T-helper 1 cell treated with Interleukin-12 subunit alpha and Interleukin-12 subunit beta and Interleukin-4 antibody, amounts not matched to agents 30 ng/mL and 1 ng/mL, for 36 hours (primary cell): ENCODE measurements at regions not wholly inside any gene's neighbourhood (a gene's known extent, or its start where the extent isn't known, plus 50 kb on each side); places are given as distances from the start of the nearest gene placed in this dataset.

Experiments
- intact Hi-C: fragments of 100-400 bp; cut with micrococcal nuclease; formaldehyde crosslinking; loops from one replicate; pipeline ENCODE4 v1.15.1; 2024

DNA sequence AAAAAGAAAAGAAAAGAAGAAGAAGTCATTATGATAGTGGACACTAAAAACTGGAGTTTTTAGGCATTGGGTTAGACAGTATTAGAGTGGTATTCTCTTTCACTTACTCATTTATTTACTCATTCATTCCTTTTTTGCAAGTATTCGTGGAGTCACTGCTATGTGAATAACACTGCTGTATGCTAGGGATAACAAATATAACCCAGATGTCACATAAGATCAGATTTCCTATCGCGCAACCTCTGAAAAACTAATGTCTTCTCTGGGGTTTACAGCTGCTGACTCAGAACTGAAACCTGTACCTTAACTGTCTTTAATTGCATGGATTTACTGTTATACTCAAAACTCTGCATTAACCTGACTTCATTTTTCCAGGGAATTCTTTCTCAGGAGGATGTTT, 353.7 kb downstream of the LRIG3 start:
- intact Hi-C loops, result no loop called here

DNA sequence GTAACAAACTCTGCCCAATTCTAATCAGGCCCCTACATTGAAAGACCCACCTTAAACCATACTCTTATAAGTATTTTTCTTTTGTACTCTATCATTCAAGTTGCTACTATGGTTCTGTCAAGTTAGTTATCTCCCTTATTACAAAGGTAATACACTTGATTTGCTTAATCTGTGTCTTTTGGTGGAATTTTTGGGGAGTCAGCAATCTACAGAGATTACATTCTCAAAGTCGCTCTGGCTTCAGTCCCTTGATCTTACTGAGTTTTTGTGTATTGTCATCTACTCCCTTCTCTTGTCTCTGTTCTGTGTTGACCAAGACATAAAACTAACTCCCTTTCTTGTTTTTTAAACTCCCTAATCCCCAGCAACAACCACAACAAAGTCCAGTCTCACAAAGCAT, 353.1 kb downstream of the LRIG3 start:
- intact Hi-C loops, result no loop called here

DNA sequence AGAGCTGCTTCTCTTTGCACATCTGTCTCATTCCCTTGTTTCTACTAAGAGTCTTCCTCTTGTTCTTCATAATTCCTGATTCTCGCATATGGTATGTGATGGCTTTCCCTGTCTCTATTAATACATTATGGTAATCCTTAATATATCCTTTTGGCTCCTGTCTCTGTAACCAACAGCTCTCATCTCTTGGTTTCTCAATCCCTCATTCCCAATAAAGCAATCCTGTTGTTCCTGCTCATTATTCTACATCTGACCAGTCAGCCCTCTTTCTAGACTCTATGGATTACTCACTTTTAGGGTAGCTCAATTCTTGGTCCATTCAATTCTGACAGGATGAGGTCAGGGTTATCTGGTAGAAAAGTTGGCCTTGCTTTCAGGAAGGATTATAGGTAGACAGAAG, 349.9 kb downstream of the LRIG3 start:
- intact Hi-C loops, result no loop called here

DNA sequence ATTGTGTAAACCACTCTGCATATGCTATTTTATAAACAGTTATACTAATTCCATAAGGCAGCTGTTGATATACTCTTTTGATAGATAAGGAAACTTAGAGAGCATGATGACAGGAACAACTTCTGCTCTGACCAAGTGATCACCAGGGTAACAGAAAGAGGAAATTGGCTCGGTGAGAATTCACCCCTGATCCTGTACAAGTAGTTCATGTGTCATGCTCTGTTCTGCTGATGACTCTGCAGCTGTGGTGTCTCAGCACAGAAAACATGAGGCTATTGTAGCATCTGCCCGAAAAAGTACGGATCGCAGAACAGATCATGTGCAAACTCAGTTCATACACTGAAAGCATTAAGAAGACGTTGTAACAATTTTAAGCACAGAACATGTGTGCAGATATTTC, 345.0 kb downstream of the LRIG3 start:
- intact Hi-C loops, result no loop called here

DNA sequence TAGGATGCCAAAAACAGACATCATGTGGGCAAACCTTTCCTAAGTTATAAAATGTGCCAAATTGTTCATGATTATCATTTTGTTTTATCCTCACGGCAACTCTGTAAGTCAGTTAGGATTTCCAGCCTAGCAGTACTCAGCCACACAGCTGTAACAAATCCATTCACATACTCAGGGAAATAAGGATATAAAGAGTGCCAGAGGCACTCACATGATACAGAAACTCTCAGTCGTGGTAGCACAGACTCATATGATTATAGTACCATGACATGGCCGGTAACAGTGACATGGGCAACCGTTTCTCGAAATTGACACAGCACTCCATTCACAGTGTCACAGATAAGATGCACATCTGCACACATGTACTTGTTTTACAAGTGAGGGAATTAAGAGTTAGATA, 344.2 kb downstream of the LRIG3 start:
- intact Hi-C loops, result no loop called here

DNA sequence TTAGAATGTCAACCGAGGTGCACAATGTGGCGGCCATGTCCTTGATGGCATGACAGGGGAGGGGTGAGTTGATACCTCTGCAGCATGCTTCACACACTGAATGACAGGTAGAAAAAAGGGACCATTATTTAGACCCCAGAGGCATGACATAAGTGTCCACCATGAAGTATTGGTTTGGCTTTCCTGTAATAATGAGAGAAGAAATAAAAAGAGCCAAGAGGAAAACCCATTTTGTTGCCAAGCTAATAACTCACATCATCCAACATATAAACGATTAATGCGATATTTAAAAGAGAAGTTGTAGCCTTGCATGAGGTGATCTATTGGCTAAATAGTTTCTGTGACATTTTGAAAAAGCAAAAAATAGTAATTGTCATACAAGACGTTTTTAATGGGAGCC, 343.4 kb downstream of the LRIG3 start:
- intact Hi-C loops, result no loop called here

DNA sequence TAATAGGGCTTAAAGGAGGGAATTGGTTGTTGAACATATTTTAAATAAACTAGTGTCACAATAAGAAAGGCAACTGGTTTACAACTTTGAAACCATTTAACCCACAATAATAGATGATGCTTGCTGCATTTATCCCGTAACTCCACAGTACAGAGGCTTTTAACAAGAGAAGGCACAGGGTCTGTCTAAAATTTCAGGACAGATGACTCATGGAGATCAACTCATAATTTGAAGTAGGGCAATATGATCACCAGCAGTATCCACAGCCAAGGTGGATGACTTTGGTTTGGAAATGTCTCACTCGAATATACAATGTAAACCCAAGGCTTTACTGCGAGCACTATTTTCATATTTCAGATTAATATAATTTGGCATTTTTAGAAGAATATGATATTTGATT, 340.2 kb downstream of the LRIG3 start:
- intact Hi-C loops, result no loop called here

DNA sequence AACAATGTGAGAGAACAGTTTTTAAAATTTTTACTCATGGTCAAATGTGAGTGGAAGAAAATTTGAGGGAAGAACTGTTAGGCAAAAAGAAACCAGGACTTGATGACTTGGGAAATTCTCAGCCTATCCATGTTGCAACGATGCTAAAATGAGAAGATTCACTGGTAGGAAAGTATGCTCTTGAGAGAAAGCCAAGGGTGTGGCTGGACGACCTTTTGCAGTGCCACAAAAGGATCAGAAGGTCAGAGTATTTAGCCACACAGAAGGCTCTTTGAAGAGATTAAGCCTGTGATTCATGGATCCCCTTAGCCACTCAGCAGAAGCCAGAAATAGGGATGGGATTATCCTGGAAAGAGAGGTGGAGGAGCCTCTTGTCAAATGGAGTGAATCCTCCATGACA, 336.8 kb downstream of the LRIG3 start:
- intact Hi-C loops, result no loop called here

DNA sequence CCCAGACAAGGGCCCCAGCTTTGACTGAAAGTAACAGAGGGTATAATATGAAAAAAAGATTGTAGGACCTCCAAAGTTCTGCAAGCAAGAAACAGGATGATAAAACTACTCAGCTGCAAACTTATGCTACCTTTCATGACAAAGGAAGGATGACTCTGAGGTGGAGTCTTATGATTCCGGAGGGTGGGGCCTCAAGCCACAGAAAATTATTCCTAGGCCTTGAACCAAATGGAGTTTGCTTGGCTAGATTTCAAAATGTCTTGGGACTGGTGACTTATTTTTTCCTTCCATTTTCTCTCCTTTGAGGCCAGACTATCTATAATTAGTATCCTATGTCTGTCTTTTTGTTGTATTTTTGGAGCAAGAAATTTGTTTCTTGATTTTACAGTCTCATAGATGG, 336.4 kb downstream of the LRIG3 start:
- intact Hi-C loops, result no loop called here

DNA sequence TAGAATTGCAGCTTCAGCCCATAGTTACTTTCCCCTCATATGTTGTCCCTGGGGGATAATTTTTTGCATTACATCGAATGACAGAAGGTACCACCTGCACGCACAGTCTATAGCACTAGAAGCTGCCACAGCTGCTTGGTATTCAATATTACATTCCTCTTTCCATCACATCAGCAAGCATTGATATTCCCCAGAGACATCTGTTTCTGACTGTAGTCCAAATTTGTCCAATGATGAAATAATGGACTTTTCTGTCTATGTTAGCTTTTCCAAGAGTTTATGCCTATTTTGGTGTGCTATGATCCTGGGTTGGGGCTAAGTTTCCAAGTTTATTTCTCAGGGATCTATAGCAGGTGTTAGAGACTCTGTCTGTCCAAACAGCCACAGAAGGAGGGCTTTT, 335.4 kb downstream of the LRIG3 start:
- intact Hi-C loops, result no loop called here

DNA sequence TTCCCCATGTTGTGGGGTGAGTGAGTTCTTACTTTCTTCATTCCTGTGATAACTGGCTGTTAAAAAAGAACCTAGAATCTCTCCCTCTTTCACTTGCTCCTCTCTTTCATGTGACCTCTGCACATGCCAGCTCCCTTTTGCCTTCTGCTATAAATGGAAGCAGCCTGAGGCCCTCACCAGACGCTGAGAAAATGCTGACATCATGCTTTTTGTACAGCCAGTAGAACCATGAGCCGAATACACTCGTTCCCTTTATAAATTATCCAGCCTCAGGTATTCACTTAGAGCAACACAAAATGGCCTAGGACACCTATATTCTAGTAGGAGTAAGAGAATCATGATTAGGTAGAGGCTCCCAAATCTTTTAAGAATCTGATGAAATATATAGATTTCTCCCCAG, 333.5 kb downstream of the LRIG3 start:
- intact Hi-C loops, result no loop called here

DNA sequence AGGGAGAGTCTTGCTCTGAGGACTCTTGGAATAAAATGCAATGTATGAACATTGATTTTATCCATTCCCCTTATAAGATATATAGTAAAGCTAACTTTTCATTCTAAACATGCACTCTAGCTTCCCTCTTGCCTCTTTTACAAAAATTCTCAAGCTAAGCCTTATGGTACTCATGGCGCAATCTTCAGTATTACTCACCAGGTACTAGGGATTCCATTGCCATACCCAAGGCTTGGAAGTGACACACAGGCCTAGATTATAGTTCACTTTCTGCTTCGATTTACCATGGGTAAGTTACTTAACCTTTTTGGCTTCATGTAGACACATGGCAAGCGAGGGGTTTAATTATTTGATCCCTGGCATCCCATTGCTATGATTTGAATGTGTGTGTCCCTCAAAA, 331.5 kb downstream of the LRIG3 start:
- intact Hi-C loops, result no loop called here

DNA sequence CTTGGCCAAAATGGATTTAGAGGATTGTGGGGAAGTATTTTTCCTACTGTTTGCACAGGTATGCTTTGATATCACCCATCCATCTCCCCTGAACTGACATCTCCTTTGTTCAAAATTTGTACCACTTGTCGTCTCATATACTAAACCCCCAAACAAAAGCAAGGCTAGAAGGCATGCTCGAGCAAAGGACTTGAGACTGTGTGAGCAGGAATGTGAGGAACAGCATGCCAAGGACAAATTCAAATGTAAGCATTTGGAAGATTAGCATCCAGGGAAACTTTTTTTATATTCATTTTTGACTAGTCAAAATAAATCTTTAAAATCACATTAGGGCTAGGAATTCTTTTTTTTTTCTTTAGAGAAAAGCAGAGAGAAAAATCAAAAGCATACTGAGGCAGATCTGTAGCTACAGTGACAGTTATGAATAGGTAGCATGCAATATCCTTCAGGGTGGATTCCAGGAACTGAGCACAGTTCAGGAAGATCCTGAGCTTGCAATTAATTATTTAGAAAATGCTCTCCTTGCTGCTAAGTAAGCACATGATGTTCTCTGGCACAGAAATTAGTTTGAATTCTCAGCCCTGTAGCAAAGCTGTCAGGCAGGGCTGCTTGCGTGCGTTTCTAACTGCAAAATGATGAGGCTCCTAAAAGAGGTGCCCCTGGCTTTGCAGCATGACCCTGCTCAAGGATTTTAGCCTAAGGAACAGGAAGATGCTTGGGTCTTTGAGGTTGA, 327.7 kb downstream of the LRIG3 start:
- intact Hi-C loops, result no loop called here

DNA sequence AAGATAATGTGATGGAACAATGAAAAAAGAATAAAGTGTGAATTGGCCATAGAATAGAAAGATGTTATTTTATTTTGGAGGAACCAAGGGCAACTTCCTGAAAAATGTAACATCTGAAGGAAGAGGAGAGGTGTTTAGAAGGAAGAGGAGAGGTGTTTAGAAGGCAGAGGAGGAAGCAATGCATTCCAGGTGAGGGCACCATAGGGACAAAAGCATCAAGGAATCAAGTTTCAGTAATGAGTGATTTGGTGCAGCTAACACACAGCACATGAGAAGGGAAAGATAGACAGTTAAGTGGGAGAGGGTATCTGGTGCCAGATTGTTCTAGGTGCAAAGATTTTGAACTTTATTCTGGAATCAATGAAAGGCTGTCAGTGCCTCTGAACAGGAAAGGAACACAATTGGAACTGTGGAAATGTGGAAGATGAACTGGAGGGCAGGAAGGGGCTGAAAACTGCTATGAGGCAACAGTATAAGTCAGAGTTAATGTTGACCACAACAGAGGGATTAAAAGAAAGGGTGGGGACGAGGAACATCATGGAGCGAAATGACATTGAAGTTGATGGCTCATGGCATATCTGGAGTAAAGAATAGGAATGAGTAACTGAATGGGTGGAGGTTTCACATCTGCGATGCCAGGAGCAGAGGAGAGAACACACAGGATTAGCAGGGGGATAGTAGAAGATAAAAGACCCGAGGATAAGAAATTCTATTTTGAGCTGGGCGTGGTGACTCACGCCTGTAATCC, 326.6 kb downstream of the LRIG3 start:
- intact Hi-C loops, result no loop called here

DNA sequence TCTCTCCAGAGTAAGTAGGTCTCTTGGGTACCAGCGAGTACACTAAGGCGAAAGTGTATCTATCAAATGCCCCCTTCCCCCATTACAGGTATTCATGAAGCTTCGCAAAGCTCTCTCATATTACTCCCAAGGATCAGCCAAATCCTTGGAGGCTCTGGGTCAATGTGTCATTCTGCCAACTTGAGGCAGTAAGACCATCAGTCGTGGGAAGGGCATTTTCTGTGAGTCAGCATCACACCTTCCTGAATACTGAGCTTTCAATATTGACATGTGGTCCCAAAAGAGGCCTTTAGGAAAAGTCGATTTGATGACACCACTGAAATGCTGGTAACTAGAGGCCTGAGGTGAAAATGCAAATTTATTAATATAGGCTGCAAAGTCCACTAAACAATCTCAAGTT, 323.9 kb downstream of the LRIG3 start:
- intact Hi-C loops, result no loop called here

DNA sequence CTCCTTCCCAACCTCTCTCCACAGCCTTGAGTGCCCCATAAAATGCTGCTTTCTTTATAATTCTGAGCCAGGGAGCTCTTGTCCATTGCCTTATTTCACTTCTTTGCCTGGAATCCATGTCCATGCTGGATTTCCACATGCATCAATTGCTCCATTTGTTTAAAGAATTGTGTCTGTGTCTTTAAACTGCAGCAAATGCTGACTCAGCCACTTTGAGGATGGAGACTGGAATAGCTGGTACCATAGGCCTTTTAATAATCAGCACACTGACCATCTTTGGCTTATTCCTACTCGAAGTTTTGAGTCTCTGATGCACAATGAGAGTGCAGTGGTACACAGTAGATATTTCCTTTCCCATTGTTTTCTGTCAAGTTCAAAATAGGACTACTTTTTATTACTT, 318.8 kb downstream of the LRIG3 start:
- intact Hi-C loops, result no loop called here

DNA sequence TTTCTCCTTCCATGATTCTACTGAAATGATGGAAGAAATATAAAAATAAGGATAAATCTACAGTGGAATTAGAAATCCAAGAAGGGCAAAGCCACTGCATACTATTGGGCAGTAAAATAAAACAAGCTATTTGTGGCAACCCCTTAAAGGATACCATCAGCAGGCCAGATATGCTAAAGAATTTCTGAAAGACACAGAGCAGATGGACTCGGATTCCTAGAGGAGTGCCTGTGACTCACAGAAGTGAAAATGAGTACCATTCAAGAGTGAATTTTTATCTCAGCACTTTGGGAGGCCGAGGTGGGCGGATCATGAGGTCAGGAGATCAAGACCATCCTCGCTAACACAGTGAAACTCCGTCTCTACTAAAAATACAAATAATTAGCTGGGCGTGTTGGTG, 318.1 kb downstream of the LRIG3 start:
- intact Hi-C loops, result no loop called here

DNA sequence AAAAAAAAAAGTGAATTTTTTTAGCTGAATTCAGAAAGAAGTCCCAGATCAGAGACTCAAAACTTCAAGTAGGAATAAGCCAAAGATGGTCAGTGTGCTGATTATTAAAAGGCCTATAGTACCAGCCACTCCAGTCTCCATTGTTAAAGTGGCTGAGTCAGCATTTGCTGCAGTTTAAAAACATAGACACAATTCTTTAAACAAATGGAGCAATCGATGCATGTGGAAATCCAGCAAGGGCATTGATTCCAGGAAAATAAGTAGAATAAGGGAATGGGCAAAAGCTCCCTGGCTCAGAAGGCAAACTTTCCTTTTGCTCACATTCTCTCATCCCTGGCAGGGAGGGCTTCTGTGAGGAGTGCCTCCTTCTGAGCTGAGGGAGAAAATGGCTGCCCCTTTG, 317.6 kb downstream of the LRIG3 start:
- intact Hi-C loops, result no loop called here

DNA sequence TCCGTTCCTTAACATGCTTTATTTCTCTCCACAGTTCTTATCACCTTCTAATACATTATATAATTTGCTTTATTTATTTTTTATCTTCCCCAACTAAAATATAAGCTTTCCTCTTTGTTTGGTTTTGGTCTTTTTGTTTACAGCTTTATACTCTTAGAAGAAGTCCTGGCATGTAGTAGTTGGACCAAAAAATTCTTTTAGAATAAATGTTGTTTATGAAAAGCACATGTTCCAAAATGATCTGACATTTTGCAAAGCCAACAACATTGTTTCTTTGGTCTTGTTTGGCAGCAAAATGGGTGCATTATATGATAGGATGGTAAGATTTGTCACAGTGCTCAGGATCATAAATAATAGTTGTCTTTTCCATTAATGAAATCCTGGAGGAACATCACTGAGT, 312.5 kb downstream of the LRIG3 start:
- intact Hi-C loops, result no loop called here

DNA sequence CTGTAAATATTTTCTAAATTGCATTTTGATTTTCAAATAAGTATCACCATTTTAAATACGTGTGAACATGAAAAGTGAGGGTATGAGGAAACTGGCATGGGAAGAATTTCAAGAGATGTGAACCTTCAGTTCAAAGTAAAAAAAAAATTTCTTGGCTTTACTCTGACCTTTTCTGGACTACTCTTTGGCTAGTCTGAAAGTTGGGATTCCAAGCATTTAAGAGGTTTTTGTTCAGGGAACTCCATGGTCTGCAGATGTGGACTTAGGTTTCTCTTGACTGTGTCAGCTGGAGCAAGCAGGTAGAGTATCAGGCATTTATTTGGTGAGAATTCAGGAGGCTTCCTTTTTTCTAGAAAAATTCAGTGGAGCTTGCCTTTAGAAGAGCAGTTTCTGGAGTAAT, 311.6 kb downstream of the LRIG3 start:
- intact Hi-C loops, result no loop called here

DNA sequence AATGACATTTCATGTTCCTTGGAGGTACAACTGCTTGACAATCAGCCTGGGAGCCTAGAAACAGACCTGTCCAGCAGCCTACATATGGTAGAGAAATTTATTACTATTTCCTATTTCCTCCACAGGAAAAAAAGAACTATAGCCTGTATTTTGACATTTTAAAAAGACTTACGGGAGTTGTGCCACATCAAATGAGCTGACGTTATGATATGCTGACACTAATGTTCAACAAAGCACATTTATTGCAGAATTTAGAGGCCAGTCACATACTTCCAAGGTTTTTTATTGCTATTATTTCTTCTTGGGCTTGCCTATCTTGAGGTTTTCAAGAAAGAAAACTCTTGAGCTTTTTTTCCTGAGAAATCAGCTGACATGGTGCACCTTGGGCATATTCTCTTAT, 305.3 kb downstream of the LRIG3 start:
- intact Hi-C loops, result no loop called here

DNA sequence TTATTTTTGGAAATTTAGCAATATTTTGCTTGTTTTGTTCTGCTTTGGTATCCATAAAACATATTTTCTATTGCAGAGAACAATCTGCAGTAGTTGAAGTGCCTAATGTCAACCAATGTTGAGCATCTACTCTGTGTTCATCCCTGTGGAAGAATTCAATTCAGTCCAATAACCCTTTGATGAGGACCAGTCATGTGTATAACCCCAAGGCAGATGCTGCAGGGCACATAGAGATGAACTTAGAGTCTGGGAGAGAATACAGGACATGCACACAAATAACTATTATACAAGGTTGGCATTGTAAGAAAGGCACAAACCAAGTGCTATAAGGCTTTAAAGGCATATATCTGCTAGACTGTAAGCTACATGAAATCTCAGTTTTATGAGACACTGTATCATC, 304.7 kb downstream of the LRIG3 start:
- intact Hi-C loops, result no loop called here

DNA sequence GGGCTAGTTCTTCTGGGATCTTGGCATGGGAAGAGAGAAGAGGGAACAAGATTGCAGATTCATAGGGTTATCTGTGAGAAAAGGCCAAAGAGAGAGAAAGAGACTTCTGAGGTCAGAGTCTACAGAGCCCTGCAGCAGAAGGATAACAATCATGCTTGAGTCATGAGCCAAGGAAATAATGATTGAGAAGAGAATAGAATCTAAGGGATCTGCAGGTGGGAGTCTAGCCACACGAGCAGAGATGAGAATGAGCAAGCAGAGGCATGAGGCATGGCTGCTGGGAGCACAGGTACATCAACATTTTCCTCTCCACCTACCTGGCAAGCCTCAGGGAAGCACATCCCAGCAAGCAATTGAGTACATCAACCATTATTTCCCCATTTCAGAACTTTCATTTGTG, 303.7 kb downstream of the LRIG3 start:
- intact Hi-C loops, result no loop called here
